Muscle of arm (tissue), 1 donor: ENCODE measurements at regions not wholly inside any gene's neighbourhood (a gene's known extent, or its start where the extent isn't known, plus 50 kb on each side); places are given as distances from the start of the nearest gene placed in this dataset.
"Not testable (repeated sequence)": the region's sequence is repeated elsewhere in the genome, so short reads cannot be mapped to it uniquely, and the experiment has no call there.

Source experiments
- DNase-seq: peaks from one replicate; pipeline ENCODE4 v3.0.0-alpha.2; 2013

GRCh38 chr1:102661481-102661880, 446.8 kb downstream of the COL11A1 start:
- no peak for DNase-seq

GRCh38 chr1:102659876-102660483, 448.3 kb downstream of the COL11A1 start:
- DNase-seq = not testable (repeated sequence)

GRCh38 chr1:102655034-102655433, 453.3 kb downstream of the COL11A1 start:
- DNase-seq = no peak

GRCh38 chr1:102640872-102641271, 467.4 kb downstream of the COL11A1 start:
- no peak for DNase-seq

- DNase-seq = no peak
Observed at GRCh38 chr1:102640312-102640711, 468.0 kb downstream of the COL11A1 start.

- no peak for DNase-seq
Observed at GRCh38 chr1:102631691-102632090, 476.6 kb downstream of the COL11A1 start.

GRCh38 chr1:102630041-102630440, 478.3 kb downstream of the COL11A1 start:
- DNase-seq = no peak

- DNase-seq = no peak
Observed at GRCh38 chr1:102628109-102628613, 480.2 kb downstream of the COL11A1 start.

- DNase-seq = no peak
Observed at GRCh38 chr1:102627145-102627544, 481.2 kb downstream of the COL11A1 start.

- no peak for DNase-seq
Observed at GRCh38 chr1:102615896-102616295, 492.4 kb downstream of the COL11A1 start.

- no peak for DNase-seq
Observed at GRCh38 chr1:102595106-102595505, 513.2 kb downstream of the COL11A1 start.

- no peak for DNase-seq
Observed at GRCh38 chr1:102593276-102593675, 515.0 kb downstream of the COL11A1 start.

GRCh38 chr1:102588536-102588935, 519.8 kb downstream of the COL11A1 start:
- no peak for DNase-seq

- DNase-seq = no peak
Observed at GRCh38 chr1:102586022-102586421, 522.3 kb downstream of the COL11A1 start.

- DNase-seq = no peak
Observed at GRCh38 chr1:102580806-102581205, 527.5 kb downstream of the COL11A1 start.

- no peak for DNase-seq
Observed at GRCh38 chr1:102578804-102579203, 529.5 kb downstream of the COL11A1 start.

GRCh38 chr1:102572637-102573036, 535.7 kb downstream of the COL11A1 start:
- no peak for DNase-seq

- no peak for DNase-seq
Observed at GRCh38 chr1:102566182-102566581, 542.1 kb downstream of the COL11A1 start.

- DNase-seq = no peak
Observed at GRCh38 chr1:102562380-102562779, 545.9 kb downstream of the COL11A1 start.

GRCh38 chr1:102550729-102551384, 554.1 kb upstream of the OLFM3 start:
- DNase-seq = no peak

GRCh38 chr1:102546251-102546650, 549.5 kb upstream of the OLFM3 start:
- DNase-seq = peak; percentile 4

GRCh38 chr1:102535829-102536505, 539.2 kb upstream of the OLFM3 start:
- no peak for DNase-seq

GRCh38 chr1:102531036-102531435, 534.3 kb upstream of the OLFM3 start:
- no peak for DNase-seq
